BJ (cell line): ENCODE measurements at regions not wholly inside any gene's neighbourhood (a gene's known extent, or its start where the extent isn't known, plus 50 kb on each side); places are given as distances from the start of the nearest gene placed in this dataset.

Experiments
- CTCF ChIA-PET: fragments of 350-600 bp; formaldehyde crosslinking; extraction: SDS; loops from one replicate; lab custom pipeline; 2021; ENCODE audit warnings: antibody characterized with exemption, inconsistent platforms; lab: Yijun Ruan, JAX
- POLR2A ChIA-PET: fragments of 300-600 bp; sonication (Branson Sonifier 250); formaldehyde crosslinking; extraction: SDS; loops from one replicate; lab custom pipeline; 2021; ENCODE audit warnings: antibody characterized with exemption; lab: Charles Lee
- DNase-seq: peaks from one replicate; pipeline ENCODE4 v3.0.0-alpha.2; 2011; ENCODE audit warnings: low read depth
- H3K27me3 ChIP-seq: 2 replicates; pipeline ENCODE4 v1.6.0; 2011; ENCODE audit warnings: low read length; ENCODE audit not compliant: control insufficient read depth, insufficient read depth
- H3K36me3 ChIP-seq: 2 replicates; pipeline ENCODE4 v1.5.1; 2011; ENCODE audit warnings: low read length; ENCODE audit not compliant: control insufficient read depth, insufficient read depth
- H3K4me3 ChIP-seq: 2 replicates; pipeline ENCODE4 v1.5.1; 2011; ENCODE audit warnings: low read depth, mild to moderate bottlenecking, control low read depth, low read length
- TF ChIP-seq, protein P1 (sequence below): IDR thresholded peaks from 2 replicates; pipeline ENCODE4 v1.5.1; 2011; ENCODE audit warnings: low read depth, mild to moderate bottlenecking, control low read depth, inconsistent platforms, low read length, moderate library complexity; ENCODE audit not compliant: insufficient read depth

GRCh38 chr21:28761674-28762356 lies 230.9 kb downstream of the LTN1 start:
- TF ChIP-seq, protein P1, sequence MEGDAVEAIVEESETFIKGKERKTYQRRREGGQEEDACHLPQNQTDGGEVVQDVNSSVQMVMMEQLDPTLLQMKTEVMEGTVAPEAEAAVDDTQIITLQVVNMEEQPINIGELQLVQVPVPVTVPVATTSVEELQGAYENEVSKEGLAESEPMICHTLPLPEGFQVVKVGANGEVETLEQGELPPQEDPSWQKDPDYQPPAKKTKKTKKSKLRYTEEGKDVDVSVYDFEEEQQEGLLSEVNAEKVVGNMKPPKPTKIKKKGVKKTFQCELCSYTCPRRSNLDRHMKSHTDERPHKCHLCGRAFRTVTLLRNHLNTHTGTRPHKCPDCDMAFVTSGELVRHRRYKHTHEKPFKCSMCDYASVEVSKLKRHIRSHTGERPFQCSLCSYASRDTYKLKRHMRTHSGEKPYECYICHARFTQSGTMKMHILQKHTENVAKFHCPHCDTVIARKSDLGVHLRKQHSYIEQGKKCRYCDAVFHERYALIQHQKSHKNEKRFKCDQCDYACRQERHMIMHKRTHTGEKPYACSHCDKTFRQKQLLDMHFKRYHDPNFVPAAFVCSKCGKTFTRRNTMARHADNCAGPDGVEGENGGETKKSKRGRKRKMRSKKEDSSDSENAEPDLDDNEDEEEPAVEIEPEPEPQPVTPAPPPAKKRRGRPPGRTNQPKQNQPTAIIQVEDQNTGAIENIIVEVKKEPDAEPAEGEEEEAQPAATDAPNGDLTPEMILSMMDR, result no peak
- Histone ChIP-seq H3K4me3 (no peak overlapping the region), H3K27me3 (no peaks in the 10 kb centered on the region), H3K36me3 (no peaks in the 10 kb centered on the region)
- ChIA-PET POLR2A (interaction anchor here (0.6 to 0.7 kb wide), 2 partner anchors 45 to 231 kb away, joined by 3 to 6 read pairs; no protein-coding TSS in a partner anchor), CTCF (interaction anchor here (0.6 to 1.3 kb wide), 2 partner anchors 16 kb away, joined by 3 to 5 read pairs; no protein-coding TSS in a partner anchor)
- peak; percentile 82 for DNase-seq

DNA sequence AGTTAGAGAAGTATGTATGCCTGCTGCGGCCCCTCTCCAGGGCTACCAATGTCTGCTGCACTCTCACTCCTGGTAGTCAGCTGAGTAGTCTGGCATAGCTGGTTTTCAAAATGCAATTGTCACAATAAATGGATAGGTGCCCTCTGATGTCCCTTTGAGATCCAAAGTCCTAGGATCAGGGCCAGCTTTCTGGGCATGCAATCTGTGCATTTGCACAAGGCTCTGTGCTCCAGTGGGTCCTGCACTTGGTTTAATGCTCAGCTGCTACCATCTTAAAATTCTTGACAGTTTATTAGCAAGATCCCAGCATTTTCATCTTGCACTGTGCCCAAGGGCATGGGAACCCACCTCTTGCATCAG lies 233.8 kb downstream of the LTN1 start:
- CTCF ChIA-PET, result interaction anchor here (1.0 kb wide), 1 partner anchor 14 kb away, joined by 3 read pairs; no protein-coding TSS in a partner anchor
- POLR2A ChIA-PET, result no interaction called here

DNA sequence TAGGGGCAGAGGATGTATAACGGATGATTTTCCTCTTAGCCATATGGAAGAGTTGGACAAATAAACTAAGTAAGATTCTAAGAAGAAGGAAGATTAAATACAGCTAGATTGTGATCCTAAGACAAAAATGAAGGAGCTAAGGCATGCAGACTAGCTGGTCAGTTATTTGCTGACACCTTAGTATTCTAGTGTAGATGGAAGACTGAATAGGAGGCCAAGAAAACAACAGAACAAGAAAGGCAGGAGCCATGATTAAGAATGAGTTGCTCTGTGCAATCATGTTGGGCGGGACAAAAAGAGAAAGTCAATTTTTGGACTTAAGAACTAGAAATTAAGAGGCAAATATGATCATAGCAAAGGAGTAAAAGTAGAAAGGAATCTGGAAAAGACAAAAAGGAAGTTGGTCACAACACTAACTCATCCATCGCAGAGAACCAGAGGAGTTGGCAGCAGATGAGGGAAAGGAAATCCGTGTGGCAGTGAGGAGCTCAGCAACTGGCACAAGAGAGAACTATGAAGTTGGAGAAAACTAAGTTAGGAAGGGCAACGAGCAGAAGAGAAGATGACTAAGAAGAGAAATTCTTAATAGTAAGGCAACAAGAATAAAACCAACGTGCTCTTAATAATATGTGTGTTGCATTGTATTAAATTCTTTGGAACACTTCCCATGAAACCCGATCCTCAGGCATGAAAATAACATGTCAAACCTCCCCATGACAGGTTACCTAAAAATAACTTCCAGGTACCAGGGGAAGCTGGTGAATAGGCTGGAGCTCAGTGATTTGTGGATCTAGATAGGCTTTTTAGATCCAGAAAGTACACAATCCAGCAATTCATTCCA lies 234.4 kb downstream of the LTN1 start:
- no peaks in the 10 kb centered on the region for H3K27me3 ChIP-seq
- no peaks in the 10 kb centered on the region for H3K36me3 ChIP-seq
- ChIA-PET CTCF (no interaction called here), POLR2A (no interaction called here)
- DNase-seq, result no peak
- H3K4me3 ChIP-seq, result no peak overlapping the region
- TF ChIP-seq, protein P1, result no peak

More for the DNA sequence above, 233.8 kb downstream of the LTN1 start:
- TF ChIP-seq, protein P1, result no peak
- Histone ChIP-seq H3K36me3 (no peaks in the 10 kb centered on the region), H3K4me3 (no peak overlapping the region), H3K27me3 (no peaks in the 10 kb centered on the region)
- no peak for DNase-seq

DNA sequence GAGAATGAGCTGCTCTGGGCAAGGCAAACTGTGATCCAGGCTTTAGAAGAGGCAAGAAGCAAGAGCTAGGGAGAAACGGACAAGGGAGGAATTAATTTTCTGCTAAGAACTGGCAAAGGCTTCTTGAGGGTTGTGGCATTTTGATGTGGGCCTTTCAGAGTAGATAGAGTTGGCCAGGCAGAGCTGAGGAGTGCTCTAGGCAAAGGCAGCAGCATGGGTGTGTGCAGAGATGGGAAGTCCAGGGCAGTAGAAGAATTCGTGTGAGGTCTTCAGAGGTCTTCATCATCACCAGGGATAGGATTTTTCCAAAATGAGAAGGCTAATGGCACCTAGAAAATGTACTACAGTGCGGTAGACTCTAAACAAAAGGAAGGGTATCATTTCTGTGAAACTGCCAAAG lies 237.8 kb downstream of the LTN1 start:
- ChIA-PET CTCF (interaction anchor here (0.8 to 1.5 kb wide), 5 partner anchors 9 to 310 kb away, joined by 4 to 7 read pairs (median 4); no protein-coding TSS in a partner anchor), POLR2A (interaction anchor here (0.5 to 0.6 kb wide), 4 partner anchors 9 to 1913 kb away, joined by 3 read pairs; no protein-coding TSS in a partner anchor)
- TF ChIP-seq, protein P1, result no peak
- no peak for DNase-seq
- Histone ChIP-seq H3K36me3 (no peaks in the 10 kb centered on the region), H3K4me3 (no peak overlapping the region), H3K27me3 (no peaks in the 10 kb centered on the region)
